Heart left ventricle (tissue), 16 donors: ENCODE measurements at regions not wholly inside any gene's neighbourhood (a gene's known extent, or its start where the extent isn't known, plus 50 kb on each side); places are given as distances from the start of the nearest gene placed in this dataset.

ENCODE experiments used
- ATAC-seq, 4 donors: fragments of 200-7000 bp; cut with Tn5 transposase; one replicate each; pipeline ENCODE4 v1.9.1; 2020 to 2022; ENCODE audit warnings: moderate library complexity in 4 of 4, mild to moderate bottlenecking in 3 of 4, moderate number of reproducible peaks in 1 of 4
- DNase-seq, 5 donors: peaks; one replicate each; pipeline ENCODE4 v3.0.0-alpha.2; 2020
- H3K27ac ChIP-seq, 12 donors: fragments of 200-600 bp; sonication (generic) in 4 of 12; one replicate each; pipeline versions ENCODE4 v1.5.0 to v1.8.0; 2016 to 2022; ENCODE audit warnings: mild to moderate bottlenecking in 2 of 12
- H3K27me3 ChIP-seq, 9 donors: fragments of 200-600 bp; sonication (generic) in 2 of 9; one replicate each; pipeline versions ENCODE4 v1.5.1 to v1.8.0; 2016 to 2022; ENCODE audit warnings: mild to moderate bottlenecking in 3 of 9
- H3K36me3 ChIP-seq, 9 donors: fragments of 200-600 bp; sonication (generic) in 2 of 9; one replicate each; pipeline versions ENCODE4 v1.5.0 to v1.8.0; 2018 to 2022; ENCODE audit warnings: mild to moderate bottlenecking in 2 of 9
- H3K4me1 ChIP-seq, 12 donors: fragments of 200-600 bp; sonication (generic) in 4 of 12; one replicate each; pipeline versions ENCODE4 v1.5.0 to v1.8.0; 2016 to 2022; ENCODE audit warnings: mild to moderate bottlenecking in 3 of 12
- H3K4me3 ChIP-seq, 12 donors: fragments of 200-600 bp; sonication (generic) in 4 of 12; one replicate each; pipeline versions ENCODE4 v1.5.0 to v1.8.0; 2017 to 2022; ENCODE audit warnings: mild to moderate bottlenecking in 9 of 12, moderate library complexity in 4 of 12
- H3K9me3 ChIP-seq, 12 donors: fragments of 200-600 bp; sonication (generic) in 4 of 12; one replicate each; pipeline versions ENCODE4 v1.5.0 to v1.8.0; 2016 to 2022; ENCODE audit warnings: mild to moderate bottlenecking in 1 of 12
- CTCF ChIP-seq, 12 donors: fragments of 200-600 bp; sonication (generic) in 4 of 12; IDR thresholded peaks; one replicate each; pipeline versions ENCODE4 v1.5.0 to v1.8.0; 2018 to 2022; ENCODE audit warnings: antibody characterized with exemption in 12 of 12, mild to moderate bottlenecking in 5 of 12
- POLR2A ChIP-seq, 2 donors: fragments of 450-650 bp; IDR thresholded peaks; one replicate each; pipeline ENCODE4 v1.6.1; 2017; ENCODE audit warnings: antibody characterized with exemption in 2 of 2, mild to moderate bottlenecking in 2 of 2, moderate library complexity in 2 of 2
- WGBS, 4 donors: extraction: QIAGEN DNeasy Blood & Tissue Kit in 2 of 4; methylation state at CpG; one replicate each; pipeline versions ENCODE4 v1.1.5 to v1.1.7; 2013 to 2018; 5-methylcytosine and 5-hydroxymethylcytosine counted together
- intact Hi-C, 10 donors: fragments of 100-400 bp; cut with DNase I; formaldehyde crosslinking; loops; one replicate each; pipeline versions ENCODE4 v1.11.1 to v1.14.2; 2022
- donor health status: ischemic (EF 13 %, LVEDD 7.1; RV severe dilation, severe dysfunction).
- donor health status: healthy with polysubstance abuse.
- donor health status: DM: no; HTN: yes; CAD: no.
- donor health status: DM: no; HTN: no; CAD: no.
- donor health status: ischemic (EF 25% LVEDD 6.9; RV normal size, moderate dysfunction).
- donor health status: ischemic (EF 25% LVEDD 5.7; RV mildly dilated, moderate dysfunction).
- donor health status: healthy.
- donor health status: DM: yes; HTN: yes; CAD: no.
- donor health status: ischemic (EF 35%, LVEDD 5.7; RV mildly dilated, moderate dysfunction).
- donor health status: nonischemic (EF 11% LVEDD 7.7; RV severe dilation, severe dysfunction).
- donor health status: DM: yes; HTN: yes; CAD: no.
- donor health status: PGD.
- donor health status: ischemic (EF 29% LVEDD 5.4; RV normal size, mild dysfunction).
- donor health status: nonischemic (EF 23%, LVEDD 6.1; RV moderate dilation, normal function).

- no peak overlapping the region for H3K27ac ChIP-seq
- no peaks in the 10 kb centered on the region for H3K4me1 ChIP-seq
- H3K9me3 ChIP-seq: peaks cover 0 to 7% (median 0%) of the 10 kb centered on the region in 12 donors
- TF ChIP-seq POLR2A (IDR thresholded peaks at IDR 0.05) (no peak), CTCF (IDR thresholded peaks at IDR 0.05) (no peak)
- H3K27me3 ChIP-seq: no peaks in the 10 kb centered on the region
- intact Hi-C loops: no loop called here
- H3K36me3 ChIP-seq: no peaks in the 10 kb centered on the region
- no peak for DNase-seq
- H3K4me3 ChIP-seq: no peak overlapping the region
- ATAC-seq: no peak
These were observed 185.6 kb upstream of the STARD13 start for GRCh38 chr13:33471204-33471603.

DNA sequence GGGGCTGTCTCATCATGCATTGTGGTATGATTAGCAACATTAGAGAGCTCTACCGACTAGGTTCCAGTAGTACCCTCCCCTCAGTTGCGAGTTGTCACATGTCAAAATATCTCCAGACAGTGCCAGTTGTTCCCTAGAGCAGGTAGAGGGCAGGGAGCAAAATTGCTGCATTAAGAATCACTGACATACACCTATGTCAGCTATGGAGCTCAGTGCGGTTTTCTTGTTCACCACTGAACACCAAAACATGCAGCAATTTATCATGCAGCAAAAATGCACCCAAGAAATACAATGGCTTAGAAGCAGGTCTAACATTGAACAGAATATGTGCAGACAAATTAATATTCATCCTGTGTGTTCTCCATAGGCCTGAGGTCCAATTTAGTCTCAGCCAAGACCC is 186.9 kb upstream of the STARD13 start:
- Histone ChIP-seq H3K9me3 (peaks cover 0 to 11% (median 2%) of the 10 kb centered on the region in 12 donors), H3K27ac (no peak overlapping the region), H3K4me3 (no peak overlapping the region), H3K36me3 (no peaks in the 10 kb centered on the region), H3K4me1 (no peaks in the 10 kb centered on the region), H3K27me3 (no peaks in the 10 kb centered on the region)
- DNase-seq: no peak
- no peak for ATAC-seq
- intact Hi-C loops: no loop called here
- TF ChIP-seq POLR2A (IDR thresholded peaks at IDR 0.05) (no peak), CTCF (IDR thresholded peaks at IDR 0.05) (no peak)
- WGBS, 4 donors: 62 to 95% (median 83%) methylated on average over 3 of the region's 3 CpGs

- ATAC-seq: no peak
- intact Hi-C loops: no loop called here
- H3K4me1 ChIP-seq: no peaks in the 10 kb centered on the region
- H3K9me3 ChIP-seq: peaks cover 0 to 21% (median 5%) of the 10 kb centered on the region in 12 donors
- no peak for DNase-seq
- no peaks in the 10 kb centered on the region for H3K27me3 ChIP-seq
- H3K4me3 ChIP-seq: no peak overlapping the region
- 69 to 83% (median 75%) methylated on average over 4 of the region's 4 CpGs for WGBS, 4 donors
- H3K27ac ChIP-seq: no peak overlapping the region
- no peak for TF ChIP-seq CTCF (IDR thresholded peaks at IDR 0.05)
- TF ChIP-seq POLR2A (IDR thresholded peaks at IDR 0.05): no peak
- H3K36me3 ChIP-seq: no peaks in the 10 kb centered on the region
These were observed 193.6 kb upstream of the STARD13 start for GRCh38 chr13:33479105-33479504.

- WGBS, 4 donors: 65 to 86% (median 75%) methylated on average over 1 of the region's 1 CpG
- ATAC-seq: no peak
- Histone ChIP-seq H3K9me3 (peaks cover 0 to 25% (median 7%) of the 10 kb centered on the region in 12 donors), H3K4me3 (no peak overlapping the region), H3K27me3 (no peaks in the 10 kb centered on the region), H3K4me1 (no peaks in the 10 kb centered on the region), H3K36me3 (no peaks in the 10 kb centered on the region), H3K27ac (no peak overlapping the region)
- no peak for TF ChIP-seq POLR2A (IDR thresholded peaks at IDR 0.05)
- no peak for TF ChIP-seq CTCF (IDR thresholded peaks at IDR 0.05)
- no peak for DNase-seq
- intact Hi-C loops: loop anchor here in 1 of 10 donors (10.0 kb wide), 1 partner anchor 126 kb away; no protein-coding TSS in a partner anchor
These were observed 195.0 kb upstream of the STARD13 start for GRCh38 chr13:33480561-33480960.
